ENCODE measurements at regions not wholly inside any gene's neighbourhood (a gene's known extent, or its start where the extent isn't known, plus 50 kb on each side); places are given as distances from the start of the nearest gene placed in this dataset.

GRCh38 chr13:59394496-59394895 lies 769.2 kb downstream of the DIAPH3 start:
- no peak for TF ChIP-seq CTCF (conservative IDR thresholded peaks at IDR 0.05; ENCODE audit: low read depth, low read length)
- TF ChIP-seq EZH2 (IDR thresholded peaks at IDR 0.05; ENCODE audit: low read length, unreplicated experiment): no peak
- no peak for TF ChIP-seq EZH2phosphoT487 (IDR thresholded peaks at IDR 0.05; ENCODE audit: borderline replicate concordance, low read length)
